Hematopoietic multipotent progenitor cell treated with erythropoietin and hydrocortisone succinate and interleukin-3 and kit ligand, for 8 days (in vitro differentiated cells): ENCODE measurements at regions not wholly inside any gene's neighbourhood (a gene's known extent, or its start where the extent isn't known, plus 50 kb on each side); places are given as distances from the start of the nearest gene placed in this dataset.
"Not testable (repeated sequence)": the region's sequence is repeated elsewhere in the genome, so short reads cannot be mapped to it uniquely, and the experiment has no call there.

Experiments used
- DNase-seq: peaks from one replicate; pipeline ENCODE4 v3.0.0-alpha.2; 2015

- DNase-seq, result no peak
Measured at GRCh38 chr20:40309731-40310130, 379.3 kb downstream of the MAFB start.

GRCh38 chr20:40307997-40308396 lies 381.0 kb downstream of the MAFB start:
- no peak for DNase-seq

- no peak for DNase-seq
Measured at GRCh38 chr20:40307268-40307667, 381.8 kb downstream of the MAFB start.

DNA sequence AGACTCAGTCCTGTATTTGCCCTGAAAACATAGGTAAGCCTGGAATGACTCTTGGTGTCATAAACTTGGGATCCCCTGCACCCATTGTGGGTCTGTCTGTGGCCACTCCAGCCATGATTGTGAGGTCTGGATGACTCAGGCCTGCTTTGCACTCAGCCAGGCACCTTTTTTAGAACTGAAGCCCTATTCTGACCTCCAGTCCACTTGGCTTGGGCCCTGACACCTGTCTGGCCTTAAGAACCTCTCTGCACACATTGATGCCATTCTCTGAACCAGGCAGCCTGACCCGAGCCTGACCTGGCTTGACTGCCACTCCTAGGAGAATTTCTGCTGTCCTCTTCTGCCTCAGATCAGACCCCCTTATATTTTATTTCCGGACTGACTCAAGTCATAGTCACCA lies 383.7 kb downstream of the MAFB start:
- DNase-seq, result no peak

- DNase-seq, result no peak
Measured at GRCh38 chr20:40304119-40304613, 384.9 kb downstream of the MAFB start.

- DNase-seq, result no peak
Measured at GRCh38 chr20:40294747-40295146, 394.3 kb downstream of the MAFB start.

DNA sequence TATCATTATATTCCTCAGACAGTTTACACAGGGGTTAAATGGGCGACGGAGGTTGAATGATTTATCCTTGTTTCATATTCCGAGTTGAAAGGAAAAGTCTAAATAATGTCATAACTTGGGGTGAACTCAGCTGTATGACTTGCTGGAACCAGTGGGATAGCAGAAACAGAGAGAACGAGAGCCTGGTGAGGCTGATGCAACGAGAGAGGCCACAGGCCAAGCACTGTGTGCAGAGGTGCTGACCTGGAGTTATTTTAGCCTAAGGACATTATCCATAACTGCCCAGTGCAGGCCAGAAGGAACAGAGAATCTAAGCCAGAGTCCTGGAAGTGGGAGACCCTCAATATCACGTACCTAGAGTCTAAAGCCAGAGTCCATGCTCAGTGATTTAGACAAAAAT lies 394.9 kb downstream of the MAFB start:
- no peak for DNase-seq

DNA sequence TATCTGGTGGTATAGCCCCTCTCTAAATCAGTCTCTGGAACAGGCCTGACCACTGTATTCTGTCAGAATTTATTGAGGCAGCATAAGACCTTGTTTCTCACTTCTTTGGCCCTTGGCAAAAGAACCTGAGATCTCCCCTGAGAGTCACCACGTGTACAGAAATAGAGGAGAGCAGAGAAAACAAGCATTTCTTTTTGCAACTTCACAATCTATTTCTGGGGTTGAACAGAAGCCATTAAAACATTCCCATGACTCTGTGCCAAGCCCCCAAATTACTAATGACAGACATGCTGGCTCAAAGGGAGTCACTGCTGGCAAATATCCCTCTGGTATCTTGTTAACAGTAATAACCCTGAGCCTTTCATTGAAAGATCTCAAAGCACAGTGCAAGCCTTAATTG lies 395.3 kb downstream of the MAFB start:
- DNase-seq, result no peak

GRCh38 chr20:40291493-40292135 lies 397.4 kb downstream of the MAFB start:
- DNase-seq, result no peak

GRCh38 chr20:40287683-40288082 lies 401.4 kb downstream of the MAFB start:
- no peak for DNase-seq

DNA sequence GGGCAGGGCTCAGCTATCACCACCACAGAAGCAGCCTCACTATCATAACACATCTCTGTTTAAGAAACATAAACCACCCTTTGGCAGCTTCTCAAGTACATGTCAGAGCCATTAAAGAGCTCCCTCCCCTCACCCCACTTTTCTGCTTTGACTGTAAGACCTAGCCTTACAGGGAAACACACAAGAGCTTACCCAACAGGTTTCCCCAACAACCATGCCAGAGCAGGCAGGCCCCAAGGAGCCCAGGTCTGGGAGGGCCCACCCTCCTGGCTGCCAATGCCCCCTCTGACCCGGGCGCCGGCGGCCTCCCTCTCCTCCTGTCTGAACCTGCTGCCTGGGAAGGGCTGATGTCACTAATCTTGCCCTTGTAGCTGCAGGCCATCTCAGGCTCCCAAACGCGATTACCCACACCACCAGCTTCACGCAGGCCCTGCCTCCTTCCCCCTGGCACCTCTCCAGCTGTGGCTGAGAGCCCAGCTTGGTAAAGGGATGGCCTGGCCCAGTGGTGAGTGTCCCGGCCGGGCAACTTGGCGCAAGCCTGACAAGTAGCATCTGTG lies 402.0 kb downstream of the MAFB start:
- DNase-seq, result no peak

- no peak for DNase-seq
Measured at GRCh38 chr20:40284611-40285010, 404.4 kb downstream of the MAFB start.

DNA sequence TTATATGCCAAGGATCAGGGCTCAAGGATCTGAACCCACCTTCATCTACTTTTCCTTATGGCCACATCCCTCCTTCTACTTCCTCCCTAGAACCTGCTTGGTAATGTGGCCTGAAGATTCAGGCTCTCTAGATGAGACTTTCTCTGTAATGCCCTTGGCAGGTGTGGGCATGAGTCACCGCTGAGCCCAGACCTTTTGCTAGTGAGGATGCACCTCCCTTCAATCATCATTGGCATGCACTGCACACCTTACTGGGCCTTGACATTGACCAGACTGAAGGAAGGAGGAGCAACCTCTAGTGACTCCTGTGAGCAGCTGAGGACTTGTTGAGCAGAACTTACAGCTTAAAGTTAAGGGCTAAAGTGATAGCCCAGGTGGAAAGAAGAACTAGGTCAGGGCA lies 405.3 kb downstream of the MAFB start:
- no peak for DNase-seq

- DNase-seq, result no peak
Measured at GRCh38 chr20:40282941-40283340, 406.1 kb downstream of the MAFB start.

DNA sequence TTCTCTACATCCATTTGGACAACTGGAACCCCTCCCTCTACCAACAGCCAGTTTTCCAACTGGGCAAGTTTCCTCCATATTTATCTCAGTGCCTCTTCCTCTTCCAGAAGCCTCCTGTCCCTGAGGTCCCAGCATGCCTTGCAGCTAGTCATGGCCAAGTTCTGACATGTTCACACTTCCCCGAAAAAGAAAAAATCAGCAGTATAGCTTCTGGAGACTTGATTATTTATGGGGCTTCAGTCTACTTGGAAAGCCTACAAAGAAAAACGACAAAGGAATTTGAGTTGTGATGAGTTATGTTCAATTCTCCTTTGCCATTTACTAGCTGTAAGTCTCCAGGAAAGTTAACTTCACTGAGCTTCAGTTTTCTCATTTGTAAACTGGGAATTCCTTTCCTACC lies 406.5 kb downstream of the MAFB start:
- DNase-seq, result no peak

- DNase-seq, result no peak
Measured at GRCh38 chr20:40280616-40281015, 408.4 kb downstream of the MAFB start.

GRCh38 chr20:40279390-40279789 lies 409.6 kb downstream of the MAFB start:
- DNase-seq, result no peak

DNA sequence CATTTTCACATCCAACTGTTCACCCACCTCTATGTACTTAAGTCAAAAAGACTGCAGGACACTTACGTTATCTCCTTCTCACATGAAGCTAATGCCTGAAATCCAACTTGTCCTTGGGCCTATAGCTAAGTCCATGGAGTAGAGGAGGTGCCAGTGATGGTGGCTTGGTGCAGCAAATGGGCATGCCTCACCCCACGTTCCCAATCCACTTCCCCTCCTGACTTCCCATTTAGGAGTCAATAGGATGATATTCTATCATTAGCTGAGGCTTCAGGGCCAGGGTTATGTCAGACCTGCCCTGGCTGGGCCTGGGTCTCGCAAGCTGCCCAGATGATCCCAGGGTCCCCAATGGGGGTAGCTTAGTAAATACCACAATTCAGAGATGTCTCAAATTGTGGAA lies 410.4 kb downstream of the MAFB start:
- DNase-seq, result no peak

DNA sequence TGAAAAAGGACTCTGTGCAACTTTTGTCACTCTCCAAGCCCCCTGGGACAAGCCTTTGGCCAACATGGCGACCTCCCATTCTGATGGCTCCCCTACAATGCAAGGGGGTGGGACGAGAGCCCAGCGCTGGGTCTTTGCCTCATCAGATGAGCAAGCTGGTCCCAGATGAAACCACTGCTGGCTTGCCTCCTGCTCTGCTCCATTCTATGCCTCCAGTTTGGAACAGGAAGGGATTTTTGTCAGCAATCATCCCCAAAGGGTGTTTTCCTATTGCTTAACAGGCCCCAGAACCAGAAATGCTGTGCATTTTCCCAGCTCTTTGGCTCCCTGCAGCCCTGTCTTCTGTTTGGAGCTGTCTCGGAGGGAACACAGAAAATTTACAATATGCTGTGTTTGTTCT lies 412.7 kb downstream of the MAFB start:
- DNase-seq, result no peak

- no peak for DNase-seq
Measured at GRCh38 chr20:40275738-40276137, 413.3 kb downstream of the MAFB start.

- no peak for DNase-seq
Measured at GRCh38 chr20:40274912-40275533, 414.0 kb downstream of the MAFB start.

DNA sequence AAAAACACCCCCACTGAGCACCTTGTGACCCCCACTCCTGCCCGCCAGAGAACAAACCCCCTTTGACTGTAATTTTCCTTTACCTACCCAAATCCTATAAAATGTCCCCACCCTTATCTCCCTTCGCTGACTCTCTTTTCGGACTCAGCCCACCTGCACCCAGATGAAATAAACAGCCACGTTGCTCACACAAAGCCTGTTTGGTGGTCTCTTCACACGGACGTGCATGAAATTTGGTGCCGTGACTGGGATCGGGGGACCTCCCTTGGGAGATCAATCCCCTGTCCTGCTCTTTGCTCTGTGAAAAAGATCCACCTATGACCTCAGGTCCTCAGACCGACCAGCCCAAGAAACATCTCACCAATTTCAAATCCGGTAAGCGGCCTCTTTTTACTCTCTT lies 419.8 kb downstream of the MAFB start:
- DNase-seq, result not testable (repeated sequence)

- no peak for DNase-seq
Measured at GRCh38 chr20:40268321-40269075, 420.5 kb downstream of the MAFB start.
